HFF-Myc (cell line): ENCODE measurements at regions not wholly inside any gene's neighbourhood (a gene's known extent, or its start where the extent isn't known, plus 50 kb on each side); places are given as distances from the start of the nearest gene placed in this dataset.
"Not testable (repeated sequence)": the region's sequence is repeated elsewhere in the genome, so short reads cannot be mapped to it uniquely, and the experiment has no call there.

Experiments used
- DNase-seq: peaks from one replicate; pipeline ENCODE4 v3.0.0-alpha.2; 2011; ENCODE audit warnings: low read depth; ENCODE audit errors: extremely low read depth
- H3K4me3 ChIP-seq: replicated peaks from 2 replicates; pipeline ENCODE4 v1.5.1; 2011; ENCODE audit warnings: low read depth, mild to moderate bottlenecking, control low read depth, low read length
- TF ChIP-seq, protein P1 (sequence below): IDR thresholded peaks from 2 replicates; pipeline ENCODE4 v1.5.1; 2012; ENCODE audit warnings: mild to moderate bottlenecking, low read depth, low read length, control low read depth; ENCODE audit errors: missing control alignments

DNA sequence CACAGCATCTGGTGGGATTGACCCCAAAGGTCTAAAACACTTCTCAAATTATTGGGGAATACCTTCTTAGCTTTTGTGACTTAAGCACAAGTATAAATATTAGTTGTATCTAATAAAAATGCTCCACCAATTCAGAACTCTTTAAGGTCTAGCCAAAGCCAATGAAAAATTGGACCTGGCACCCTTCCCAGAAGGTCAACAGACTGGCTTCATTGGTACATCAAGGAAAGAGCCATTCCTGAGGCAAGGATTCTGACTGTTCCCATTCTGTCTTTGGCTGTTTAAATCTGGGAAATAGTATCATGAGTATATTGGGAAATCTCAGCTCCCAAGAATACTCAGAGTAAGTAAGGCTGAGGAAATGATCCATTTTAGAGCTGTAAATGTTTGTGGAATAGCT lies 153.0 kb upstream of the TRPC5 start:
- TF ChIP-seq, protein P1, sequence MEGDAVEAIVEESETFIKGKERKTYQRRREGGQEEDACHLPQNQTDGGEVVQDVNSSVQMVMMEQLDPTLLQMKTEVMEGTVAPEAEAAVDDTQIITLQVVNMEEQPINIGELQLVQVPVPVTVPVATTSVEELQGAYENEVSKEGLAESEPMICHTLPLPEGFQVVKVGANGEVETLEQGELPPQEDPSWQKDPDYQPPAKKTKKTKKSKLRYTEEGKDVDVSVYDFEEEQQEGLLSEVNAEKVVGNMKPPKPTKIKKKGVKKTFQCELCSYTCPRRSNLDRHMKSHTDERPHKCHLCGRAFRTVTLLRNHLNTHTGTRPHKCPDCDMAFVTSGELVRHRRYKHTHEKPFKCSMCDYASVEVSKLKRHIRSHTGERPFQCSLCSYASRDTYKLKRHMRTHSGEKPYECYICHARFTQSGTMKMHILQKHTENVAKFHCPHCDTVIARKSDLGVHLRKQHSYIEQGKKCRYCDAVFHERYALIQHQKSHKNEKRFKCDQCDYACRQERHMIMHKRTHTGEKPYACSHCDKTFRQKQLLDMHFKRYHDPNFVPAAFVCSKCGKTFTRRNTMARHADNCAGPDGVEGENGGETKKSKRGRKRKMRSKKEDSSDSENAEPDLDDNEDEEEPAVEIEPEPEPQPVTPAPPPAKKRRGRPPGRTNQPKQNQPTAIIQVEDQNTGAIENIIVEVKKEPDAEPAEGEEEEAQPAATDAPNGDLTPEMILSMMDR: no peak

DNA sequence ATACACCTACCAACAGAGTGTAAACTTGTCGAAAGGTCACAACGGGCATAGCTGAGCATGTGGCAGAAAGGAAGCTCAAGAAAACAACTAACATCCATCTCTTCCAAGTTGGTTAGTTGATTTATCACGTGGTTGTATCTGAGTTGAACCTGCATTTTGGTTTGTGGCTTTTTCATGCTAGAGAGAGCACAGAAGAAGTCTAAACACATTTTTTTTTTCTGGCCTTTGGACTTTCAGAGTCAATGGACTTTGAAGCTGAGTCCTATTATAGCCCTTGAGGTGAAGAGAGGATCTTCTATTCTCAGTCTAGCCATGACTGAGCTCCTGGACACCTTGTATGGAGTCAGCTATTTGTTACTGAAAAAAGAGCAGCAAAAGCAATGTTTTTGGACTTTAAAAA lies 150.6 kb upstream of the TRPC5 start:
- no peak for DNase-seq

More for the DNA sequence above, 153.0 kb upstream of the TRPC5 start:
- no peak for DNase-seq
- no peak overlapping the region for H3K4me3 ChIP-seq

DNA sequence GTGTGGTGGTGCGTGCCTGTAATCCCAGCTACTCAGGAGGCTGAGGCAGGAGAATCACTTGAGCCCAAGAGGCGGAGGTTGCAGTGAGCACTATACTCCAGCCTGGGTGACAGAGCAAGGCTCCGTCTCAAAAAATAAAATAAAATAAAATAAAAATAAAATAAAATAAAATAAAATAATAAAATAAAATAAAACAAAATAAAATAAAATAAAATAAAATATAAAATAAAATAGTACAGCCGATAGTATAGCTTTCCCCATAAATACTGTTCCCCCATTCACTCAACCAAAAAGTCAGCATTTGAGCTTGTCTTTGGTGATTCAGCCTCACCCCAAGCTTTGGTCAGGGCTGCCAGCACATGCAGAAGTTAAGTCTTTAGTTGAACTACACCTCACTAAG lies 144.2 kb upstream of the TRPC5 start:
- H3K4me3 ChIP-seq, DNase-seq: not testable (repeated sequence)

More for the DNA sequence above, 150.6 kb upstream of the TRPC5 start:
- TF ChIP-seq, protein P1: no peak
- no peak overlapping the region for H3K4me3 ChIP-seq

DNA sequence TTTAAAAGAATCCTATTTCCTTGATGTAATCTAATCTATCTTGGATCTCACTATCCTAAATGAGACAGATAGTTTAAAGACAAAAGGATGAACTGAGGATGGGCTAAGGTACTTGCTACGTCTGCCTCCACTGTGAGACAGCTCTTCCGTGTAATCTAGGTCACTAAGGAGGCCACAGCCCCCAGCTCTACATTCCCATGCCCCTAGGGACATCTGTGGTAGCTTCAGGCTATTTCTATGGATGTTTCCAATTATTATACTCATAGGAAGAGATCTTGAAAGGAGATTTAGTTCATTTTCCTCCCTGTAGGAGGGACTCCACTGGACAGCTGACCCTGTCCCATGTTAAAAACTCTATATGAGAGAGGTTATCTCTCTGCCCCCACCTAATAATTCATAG lies 140.8 kb upstream of the TRPC5 start:
- no peak for DNase-seq
- TF ChIP-seq, protein P1: no peak
- no peak overlapping the region for H3K4me3 ChIP-seq

DNA sequence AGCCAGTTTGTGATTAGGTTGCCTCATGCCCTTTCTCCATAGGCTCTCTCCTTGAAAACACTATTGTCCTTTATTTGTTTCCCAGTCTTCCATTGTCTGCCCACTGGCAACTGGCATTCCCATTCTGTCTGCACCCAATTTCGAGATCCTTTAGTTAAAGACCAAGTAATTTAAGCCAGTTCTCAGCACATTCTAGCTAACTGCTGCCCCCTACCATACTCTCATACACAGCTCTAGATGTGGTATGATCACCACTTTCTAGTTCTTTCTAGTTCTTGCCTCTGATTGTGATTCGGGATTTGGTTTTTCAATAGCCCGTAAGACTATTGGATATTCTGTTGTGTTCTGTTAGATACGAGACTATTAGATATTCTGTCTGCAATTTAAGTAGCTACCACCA lies 135.8 kb upstream of the TRPC5 start:
- no peak overlapping the region for H3K4me3 ChIP-seq
- TF ChIP-seq, protein P1: no peak
- DNase-seq: no peak

DNA sequence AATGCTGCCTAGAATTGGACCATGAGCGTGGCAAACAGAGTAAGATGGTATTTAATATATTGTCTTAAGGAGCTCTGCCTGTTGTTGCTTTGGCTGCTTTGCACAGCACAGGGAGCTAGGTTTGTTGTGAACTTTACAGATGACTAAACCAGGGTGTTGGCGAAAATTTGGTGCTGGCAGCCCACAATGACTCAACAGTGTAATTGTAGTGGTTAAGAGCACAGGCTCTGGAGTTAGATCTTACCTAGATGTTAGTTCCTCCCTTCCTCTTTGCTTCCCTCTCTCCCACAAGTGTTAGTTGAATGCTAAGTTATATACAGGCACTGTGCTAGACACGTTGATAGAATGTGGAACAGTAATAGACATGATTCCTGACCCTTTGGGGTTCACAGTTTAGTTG lies 128.9 kb upstream of the TRPC5 start:
- no peak for DNase-seq
- H3K4me3 ChIP-seq: no peak overlapping the region
- TF ChIP-seq, protein P1: no peak

DNA sequence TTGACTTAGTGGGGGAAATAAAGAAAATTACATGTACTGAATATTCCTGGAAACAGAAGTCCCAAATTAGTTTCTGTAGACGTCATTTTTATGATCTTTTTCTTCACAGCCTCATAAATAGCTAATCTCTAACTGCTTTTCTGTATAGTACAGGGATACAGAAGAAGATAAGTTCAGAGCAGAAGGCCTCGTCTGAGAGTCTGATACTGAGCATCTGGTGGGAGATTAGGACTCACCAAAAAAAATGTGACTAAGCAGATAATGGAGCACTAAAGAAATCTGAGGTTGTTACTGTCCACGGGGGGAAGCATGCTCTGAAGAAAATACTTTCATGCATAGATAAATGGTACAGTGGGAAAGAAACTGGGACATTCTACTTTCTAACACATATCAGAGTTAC lies 115.3 kb upstream of the TRPC5 start:
- no peak overlapping the region for H3K4me3 ChIP-seq
- TF ChIP-seq, protein P1: no peak
- no peak for DNase-seq
